GM21737 (cell line): ENCODE measurements at regions not wholly inside any gene's neighbourhood (a gene's known extent, or its start where the extent isn't known, plus 50 kb on each side); places are given as distances from the start of the nearest gene placed in this dataset.
"Not testable (repeated sequence)": the region's sequence is repeated elsewhere in the genome, so short reads cannot be mapped to it uniquely, and the experiment has no call there.

Experiments
- ATAC-seq: cut with Tn5 transposase; IDR thresholded peaks from one replicate; pipeline ENCODE4 v1.9.1; 2021; ENCODE audit warnings: mild to moderate bottlenecking, moderate library complexity; ENCODE audit not compliant: unreplicated experiment

DNA sequence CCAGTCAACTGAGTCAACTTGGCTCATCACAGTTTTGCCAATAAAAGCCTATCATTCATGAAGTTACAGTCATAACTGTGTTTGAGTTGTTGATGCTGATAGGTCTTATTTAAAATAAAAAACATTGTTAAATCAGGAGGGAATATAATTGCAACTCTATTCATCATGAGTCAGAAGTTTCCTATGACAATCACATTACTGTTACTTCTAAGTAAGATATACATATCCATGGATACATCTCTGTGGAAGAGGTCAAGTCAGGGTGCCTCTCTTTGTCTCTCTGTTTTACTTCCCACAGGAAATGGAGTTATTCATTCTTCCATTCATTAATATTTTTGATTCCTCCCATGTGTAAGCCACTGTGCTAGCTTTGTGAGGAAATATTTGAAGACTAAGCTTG is 2015.4 kb upstream of the WWC1 start:
- ATAC-seq, result no peak

DNA sequence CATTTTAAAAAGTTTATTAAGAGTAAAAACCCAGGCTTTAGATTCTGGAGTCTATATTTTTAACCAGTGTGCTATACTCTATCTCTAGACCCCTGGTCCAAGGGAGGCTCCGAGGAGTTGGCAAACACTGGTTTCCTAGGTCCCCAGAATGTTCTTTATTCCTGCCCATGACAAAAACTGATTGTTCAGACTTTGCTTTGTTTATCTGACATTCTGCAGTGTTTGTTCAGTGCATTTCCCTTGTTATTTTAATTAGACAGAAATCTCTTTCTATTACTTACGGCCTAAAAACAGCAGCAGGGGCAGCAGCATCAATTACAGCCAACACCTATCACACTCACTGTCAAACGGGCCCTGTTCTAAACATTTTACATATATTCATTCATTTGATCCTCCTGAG is 2011.6 kb upstream of the WWC1 start:
- ATAC-seq, result no peak

DNA sequence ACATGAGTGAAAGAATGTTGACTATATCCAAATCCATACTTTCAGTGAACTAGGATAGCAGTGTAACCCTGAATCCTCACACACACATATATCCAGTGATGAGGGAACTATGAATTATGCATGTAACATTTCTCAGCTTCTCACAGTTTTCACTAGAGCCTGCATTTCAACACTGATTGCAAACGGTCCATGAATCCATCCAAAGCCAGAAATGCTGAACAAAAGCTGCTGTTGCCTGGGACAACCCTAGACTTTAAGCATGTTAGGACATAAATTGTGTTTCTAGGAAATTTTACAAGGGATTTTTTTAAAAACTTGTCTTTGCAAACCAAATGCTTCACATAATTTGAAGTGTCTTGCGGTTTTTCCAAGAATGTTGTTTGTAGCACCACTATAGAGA is 2010.0 kb upstream of the WWC1 start:
- no peak for ATAC-seq

DNA sequence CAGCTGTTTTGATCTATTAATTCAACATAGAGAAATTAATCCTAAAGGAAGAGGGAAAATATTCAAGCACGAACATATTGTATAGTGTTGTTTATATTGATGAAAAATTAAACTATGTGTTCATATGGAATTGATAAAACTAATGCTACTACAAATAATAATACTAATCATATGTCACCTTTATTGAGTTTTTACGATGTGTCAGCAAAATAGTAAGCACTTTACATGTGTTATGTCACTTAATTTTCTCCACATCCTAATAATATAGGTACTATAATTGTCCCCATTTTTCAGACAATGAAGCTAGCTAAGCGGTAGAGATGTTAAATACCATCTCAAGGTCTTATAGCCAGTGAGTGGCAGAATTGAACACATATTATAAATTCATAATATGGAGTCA is 2008.5 kb upstream of the WWC1 start:
- ATAC-seq, result no peak

DNA sequence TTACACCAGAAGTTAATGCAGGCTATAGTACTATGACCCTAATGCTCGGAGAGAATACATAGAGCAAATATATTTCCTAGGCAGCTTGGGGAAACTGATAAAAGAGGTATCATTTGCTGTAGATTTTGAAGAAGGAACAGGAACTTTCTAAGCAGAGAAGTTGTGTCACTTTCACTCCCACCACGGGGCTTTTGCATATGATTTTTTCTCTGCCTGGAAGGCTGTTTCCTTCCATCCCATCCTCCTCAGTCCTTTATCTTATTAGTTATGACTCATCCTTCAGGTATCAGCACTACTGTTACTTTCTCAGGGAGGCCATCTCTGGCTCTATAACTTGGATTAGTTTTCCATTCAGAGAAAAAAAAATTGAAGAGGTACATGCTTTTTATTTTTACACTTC is 2006.1 kb upstream of the WWC1 start:
- no peak for ATAC-seq

DNA sequence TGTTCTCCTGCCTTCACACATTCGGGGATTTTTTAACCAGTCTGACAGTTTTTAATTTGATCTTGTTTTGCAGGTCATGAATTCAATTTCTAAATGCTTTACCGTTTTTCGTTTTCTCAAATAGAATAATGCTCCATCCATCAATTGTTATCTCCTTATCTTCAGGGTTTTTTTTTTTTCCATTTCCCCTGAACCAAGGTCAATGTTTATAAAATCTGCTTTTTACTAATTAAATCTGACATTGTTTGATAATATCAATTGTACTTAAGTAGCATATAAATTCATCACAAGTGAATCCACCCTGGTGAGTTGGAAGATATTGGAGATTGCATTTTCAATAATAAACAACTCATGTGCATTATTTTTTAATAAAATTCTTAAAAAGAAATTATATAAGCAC is 2004.6 kb upstream of the WWC1 start:
- no peak for ATAC-seq

DNA sequence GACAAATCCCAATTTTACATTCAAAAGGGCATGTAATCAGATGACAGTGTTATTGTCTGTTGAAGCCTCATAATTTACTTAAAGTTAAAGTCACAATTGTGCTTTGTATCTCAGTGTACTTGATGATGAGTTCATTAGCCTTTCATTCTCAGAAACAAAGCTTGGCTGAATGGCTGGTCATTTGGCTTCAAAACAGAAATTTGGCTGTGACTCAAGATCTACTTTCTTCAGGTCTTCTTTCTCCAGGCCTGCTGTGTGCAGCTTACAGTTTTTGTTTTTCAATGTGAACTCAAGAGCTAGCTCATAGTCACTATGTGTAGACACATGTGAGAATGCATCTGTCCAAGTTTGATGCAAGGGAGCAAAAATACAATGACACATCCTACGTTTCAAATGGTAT is 2003.6 kb upstream of the WWC1 start:
- ATAC-seq, result no peak

DNA sequence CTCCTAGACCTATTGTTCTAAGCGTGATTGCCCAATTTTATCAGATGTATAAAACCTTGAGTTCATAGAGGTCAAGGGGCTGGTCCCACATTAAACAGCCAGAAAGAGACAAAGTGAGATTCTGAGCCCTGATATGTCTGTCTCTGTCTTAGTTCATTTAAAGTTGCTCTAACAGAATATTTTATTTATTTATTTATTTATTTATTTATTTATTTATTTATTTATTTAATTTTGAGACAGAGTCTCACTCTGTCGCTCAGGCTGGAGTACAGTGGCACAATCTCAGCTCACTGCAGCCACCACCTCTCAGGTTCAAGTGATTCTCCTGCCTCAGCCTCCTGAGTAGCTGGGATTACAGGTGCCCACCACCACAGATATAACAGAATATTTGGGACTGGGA is 1999.6 kb upstream of the WWC1 start:
- not testable (repeated sequence) for ATAC-seq

DNA sequence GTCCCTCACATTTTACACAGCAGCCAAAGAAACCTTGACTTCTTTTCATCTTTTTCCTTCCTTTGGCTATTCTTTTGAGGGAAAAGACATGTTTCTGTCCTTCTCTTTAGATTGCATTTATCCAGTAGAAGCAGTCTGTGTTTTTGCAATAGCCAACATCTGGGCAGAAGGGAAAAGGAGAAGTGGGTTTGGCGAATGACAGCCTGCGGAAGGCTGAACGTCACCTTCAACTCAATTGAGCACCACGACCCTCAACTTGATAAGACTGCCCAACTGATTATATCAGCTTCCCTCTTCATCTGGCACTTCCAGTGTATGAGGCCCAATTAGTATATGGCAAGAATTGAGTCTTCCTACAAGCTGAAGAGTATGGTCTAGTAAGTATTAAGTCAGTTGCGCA is 1997.6 kb upstream of the WWC1 start:
- ATAC-seq, result no peak

DNA sequence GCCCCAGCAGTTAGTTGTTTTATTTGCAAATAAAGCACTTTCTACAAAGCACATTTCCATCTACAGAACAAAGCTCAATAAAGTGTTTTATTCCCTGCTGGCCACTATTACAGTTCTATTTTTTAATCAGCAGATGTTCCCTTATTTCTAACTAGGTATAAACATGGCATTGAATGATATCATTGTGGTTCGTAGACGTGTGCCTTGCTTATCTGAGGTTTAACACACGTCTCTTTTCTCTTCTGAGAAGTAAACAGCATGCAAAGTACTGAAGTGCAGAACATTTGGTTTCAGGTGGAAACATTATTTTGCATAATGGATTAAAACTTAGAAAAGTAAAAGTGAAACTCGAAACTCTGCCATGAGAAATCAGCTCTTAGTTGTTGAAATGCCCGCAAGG is 1989.3 kb upstream of the WWC1 start:
- no peak for ATAC-seq

DNA sequence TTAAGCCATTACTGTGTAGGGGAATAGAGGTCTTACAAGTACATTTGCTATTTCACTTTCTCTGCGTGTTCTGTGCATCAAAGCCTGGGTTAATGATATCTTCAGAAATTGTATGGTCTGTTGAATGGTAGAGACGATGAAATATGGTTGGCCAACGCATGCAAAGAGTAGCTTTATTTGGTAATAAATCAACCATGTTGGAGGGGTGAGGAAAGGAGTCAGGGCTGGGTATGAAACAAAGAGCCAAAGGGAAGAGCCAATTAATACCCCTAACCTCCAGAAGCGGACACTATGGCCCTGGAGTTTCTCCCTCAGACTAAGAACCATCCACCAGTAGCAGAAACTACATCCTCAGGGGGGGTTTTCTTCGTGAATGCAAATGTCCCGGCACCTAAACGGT is 1974.0 kb upstream of the WWC1 start:
- no peak for ATAC-seq

DNA sequence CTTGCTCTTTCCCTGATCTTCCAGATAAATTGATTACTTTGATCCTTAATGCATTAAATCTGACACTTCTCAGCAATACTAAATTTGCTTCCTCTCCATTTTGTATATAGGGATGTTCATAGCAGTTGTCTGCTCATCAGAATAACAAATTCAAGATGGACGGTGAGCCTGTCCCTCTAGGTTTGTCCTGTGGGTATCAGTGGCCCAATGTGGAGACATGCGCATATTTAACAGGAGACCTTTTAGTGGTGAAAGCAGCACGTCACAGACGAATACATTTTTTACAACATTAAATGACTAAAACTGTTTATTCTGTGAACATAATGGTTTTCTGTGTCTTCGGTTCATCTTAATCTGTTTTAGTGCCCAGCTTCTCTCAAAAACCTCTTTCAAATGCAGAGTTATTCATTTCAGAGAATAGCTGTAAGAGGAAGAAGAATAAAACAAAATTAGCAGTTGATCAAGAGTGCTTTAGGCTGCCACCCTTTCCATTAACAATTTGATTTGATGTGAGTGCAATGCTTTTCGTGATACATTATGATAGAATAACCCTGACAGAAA is 1970.4 kb upstream of the WWC1 start:
- no peak for ATAC-seq

DNA sequence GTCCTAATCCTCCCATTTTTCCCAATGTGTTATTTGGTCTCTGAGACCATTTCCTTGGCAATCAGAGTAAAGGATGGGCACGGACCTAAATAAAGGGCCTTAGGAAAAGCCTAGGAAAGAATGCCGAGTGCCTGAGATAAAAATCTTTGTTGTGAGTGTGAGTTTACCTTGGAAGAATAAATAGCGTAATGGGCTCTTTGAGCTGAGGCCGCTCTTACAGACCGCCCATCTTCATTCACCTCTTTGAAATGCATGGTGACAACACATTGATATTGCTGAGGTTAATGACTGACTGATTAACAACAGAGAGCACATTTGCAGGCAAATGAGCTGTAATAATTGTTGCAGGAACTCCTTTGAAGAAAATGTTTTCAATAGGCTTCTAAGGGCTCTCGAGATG is 1967.1 kb upstream of the WWC1 start:
- ATAC-seq, result no peak

DNA sequence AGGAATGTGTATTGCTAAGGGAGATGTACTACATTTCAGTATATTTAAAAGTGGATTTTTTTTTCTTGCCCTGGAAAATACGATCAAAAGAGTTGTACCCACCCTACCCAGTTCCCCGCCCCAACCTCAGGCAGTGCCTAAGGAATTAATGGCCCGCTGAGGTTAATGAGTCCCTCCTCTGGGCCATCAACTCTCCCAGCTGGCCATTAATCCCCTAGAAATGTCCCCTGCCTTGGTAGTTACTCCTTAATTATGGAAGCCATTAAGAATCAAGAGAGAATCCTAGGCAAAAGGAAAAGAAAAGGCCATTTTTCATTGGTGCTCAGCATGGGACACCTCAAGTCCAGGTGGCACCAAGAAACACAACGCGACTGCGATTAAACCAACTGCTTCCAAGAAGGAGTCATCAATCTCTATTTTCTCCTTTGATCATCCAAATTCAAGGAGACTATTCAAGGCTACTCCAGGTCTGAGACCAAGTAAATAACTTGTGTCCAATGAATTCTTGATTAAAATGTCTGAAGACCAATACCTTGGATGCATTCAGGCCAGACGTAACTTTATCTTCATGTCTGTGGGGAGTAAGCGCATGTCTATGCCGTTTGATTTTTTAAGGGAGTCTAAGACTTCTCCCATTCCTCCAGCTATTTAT is 1962.2 kb upstream of the WWC1 start:
- ATAC-seq, result no peak

DNA sequence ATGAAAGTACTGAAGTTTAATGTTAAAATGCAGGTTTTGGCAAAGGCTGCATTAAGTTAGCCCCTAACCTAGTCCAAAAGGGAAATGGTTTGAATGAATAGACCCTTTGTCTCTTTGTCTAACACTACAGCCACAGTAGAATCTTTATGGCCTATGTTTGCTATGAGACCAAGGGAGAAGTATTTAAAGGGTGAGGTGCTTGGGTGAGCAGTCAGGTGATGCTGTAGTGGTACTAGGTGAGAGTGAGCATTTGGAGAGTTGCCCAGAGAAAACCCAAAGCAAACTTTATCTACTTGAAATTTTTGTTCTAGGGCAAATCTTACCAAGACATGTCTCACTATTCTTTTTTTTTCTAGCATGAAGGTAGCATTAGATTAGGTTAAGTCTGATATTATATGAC is 1961.4 kb upstream of the WWC1 start:
- no peak for ATAC-seq

DNA sequence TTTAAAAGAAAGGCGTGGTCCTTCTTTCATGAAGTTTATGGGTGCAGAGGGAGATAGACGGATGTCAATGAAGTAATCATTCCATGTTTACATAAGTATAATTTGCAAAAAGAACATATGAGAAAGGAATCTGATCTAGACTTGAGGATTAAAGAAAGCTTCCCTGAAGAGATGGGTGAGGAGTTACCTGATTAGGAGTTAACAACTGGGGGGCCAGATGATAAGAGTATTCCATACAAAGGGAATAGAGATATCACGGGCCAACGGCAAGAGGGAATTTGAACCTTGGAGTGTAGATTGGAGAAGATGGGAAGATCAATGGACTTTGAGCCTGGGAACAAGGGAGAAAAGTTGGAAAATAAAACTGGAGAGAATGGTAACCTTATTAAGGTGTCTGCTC is 1959.9 kb upstream of the WWC1 start:
- no peak for ATAC-seq

DNA sequence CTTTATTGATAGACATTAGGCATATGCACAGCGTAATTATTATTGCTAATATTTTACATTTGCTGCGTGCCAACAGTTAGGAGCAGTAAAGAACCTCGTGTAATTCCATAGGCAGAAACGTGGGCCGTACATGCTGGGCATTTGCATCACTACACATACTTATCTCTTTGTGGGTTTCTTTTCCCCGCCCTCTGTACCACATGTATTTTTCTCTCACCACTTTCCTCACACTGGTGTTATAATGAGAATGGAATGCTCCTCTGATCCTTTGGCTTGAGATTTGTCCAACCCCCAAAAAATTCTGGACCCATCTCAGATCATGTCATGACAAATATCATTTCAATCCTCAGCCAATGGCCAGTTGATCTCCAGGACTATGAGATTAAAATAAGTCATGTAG is 1952.6 kb upstream of the WWC1 start:
- no peak for ATAC-seq

DNA sequence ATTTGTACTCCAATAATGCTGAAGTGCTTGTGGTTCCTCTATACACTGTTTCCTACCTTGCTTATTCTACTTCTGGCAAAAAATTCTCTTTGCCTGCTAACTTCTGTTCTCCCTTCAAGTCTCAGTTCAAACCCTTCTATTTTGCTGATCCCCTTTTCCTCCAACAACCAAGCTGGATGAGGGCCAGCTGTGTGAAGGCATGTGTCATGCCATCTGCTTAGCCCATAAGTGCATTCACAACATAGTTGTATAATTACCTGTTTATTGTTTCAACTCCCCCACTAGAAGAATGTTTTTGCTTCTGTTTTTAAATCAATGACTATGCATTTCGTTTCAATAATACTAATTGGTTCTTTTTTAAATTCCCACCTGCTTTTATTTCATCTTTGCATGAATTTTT is 1951.4 kb upstream of the WWC1 start:
- no peak for ATAC-seq

DNA sequence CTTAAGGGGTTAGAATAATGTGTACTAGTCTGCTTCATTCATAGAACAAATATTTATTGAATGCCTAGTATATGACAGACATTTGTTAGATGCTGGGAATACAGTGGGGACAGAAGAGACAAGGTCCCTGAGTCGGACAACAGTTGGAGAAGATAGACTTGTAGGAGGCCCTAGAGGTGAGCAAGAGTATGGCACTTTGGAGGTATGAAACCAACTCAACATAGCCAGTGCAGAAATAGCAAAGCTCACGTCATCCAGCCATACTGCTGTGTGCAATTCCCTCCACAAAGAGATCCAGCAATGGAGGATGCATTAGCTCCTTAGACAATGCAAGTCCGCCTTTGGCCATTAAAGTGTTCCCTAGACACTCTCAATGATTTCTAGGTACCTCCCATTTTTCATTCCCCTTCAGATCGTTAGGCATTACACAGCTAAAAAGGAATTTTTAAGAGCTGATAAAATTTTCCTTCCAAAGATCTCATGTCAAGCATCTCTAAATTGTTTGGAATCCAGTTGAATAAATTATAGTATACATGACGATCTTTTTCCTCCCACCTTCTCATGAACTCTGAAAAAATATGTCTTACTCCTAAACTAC is 1949.6 kb upstream of the WWC1 start:
- ATAC-seq, result no peak

DNA sequence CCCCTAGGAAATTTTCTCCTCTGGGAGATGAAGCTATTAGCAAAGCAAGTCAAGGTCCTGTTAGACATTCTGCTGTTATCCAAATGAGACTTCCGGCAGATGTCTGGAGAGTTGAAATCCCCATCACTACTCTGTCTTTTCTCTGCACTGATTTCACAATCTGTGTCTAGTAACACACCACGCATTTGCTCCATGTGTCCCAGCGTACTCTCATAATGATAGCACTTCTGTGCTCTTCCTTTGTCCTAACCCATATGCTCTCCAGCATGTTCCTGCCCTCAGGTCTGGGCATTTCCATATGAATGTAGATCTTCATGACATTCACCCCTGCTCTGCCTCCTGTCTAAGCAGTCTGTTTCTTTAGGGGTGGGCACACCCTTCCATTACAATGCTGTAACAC is 1949.0 kb upstream of the WWC1 start:
- ATAC-seq, result no peak

DNA sequence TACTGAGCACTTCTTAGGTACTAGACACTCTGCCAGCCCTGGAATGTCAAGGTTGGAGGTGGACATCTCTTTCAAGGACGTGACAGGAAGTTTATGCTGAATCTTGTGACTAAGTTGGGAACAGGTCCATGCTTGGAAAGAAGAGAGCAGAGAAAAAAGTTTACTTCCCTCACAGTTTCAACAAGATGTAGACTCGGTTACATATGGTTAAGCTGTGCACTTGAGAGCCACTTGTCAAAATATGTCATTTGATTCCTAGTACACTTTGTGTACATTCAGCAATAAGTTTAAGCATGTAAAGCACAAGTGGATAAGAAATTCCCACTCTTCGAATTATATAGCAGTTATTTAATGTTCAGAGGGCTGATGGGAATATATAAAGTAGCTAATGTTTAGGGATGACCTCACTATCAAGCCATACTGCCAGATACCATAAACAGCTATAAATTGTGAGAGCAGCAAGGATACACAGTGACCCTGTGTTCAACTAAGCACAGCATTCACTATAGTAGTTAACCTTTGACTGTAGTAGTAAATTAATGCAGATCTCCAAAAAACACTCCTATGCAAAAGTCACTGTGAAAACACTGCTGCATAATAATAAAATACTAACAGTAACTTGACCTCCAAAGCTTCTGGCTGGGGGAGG is 1944.6 kb upstream of the WWC1 start:
- ATAC-seq, result no peak

DNA sequence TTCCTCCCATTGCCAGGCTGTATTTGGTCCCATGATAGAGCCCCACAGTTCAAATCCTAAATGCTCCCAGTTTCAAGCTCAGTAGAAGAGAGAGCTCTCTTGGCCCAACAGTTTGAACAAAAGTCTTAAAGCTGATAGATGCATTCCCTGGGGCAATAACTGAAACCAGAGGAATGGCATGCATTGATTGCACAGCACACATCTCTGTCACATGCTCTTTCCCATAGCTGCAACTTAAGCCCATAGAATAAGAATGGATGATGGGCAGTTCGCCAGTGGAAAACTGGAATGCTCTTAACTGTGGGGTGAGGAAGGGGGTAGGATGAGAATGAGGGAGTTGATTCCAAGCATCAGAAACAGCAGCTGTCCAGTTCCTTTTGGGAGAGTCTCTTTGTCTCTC is 1942.4 kb upstream of the WWC1 start:
- no peak for ATAC-seq
